Liver (tissue), 8 donors: ENCODE measurements at regions not wholly inside any gene's neighbourhood (a gene's known extent, or its start where the extent isn't known, plus 50 kb on each side); places are given as distances from the start of the nearest gene placed in this dataset.

Source experiments
- DNase-seq: peaks from one replicate; pipeline ENCODE4 v3.0.0-alpha.2; 2017; ENCODE audit warnings: low spot score
- H3K27ac ChIP-seq, 2 donors: one replicate each; pipeline ENCODE4 v1.7.0; 2013; ENCODE audit warnings: inconsistent platforms in 2 of 2, low read length in 2 of 2, control low read depth in 1 of 2, low read depth in 1 of 2, mild to moderate bottlenecking in 1 of 2
- H3K27me3 ChIP-seq, 4 donors: one replicate each; pipeline versions ENCODE4 v1.6.1 to v1.7.0; 2013; ENCODE audit warnings: low read length in 3 of 4, inconsistent platforms in 1 of 4, mild to moderate bottlenecking in 1 of 4, moderate library complexity in 1 of 4; ENCODE audit not compliant: control insufficient read depth in 4 of 4, insufficient read depth in 4 of 4
- H3K36me3 ChIP-seq, 4 donors: one replicate each; pipeline versions ENCODE4 v1.6.1 to v1.7.0; 2013; ENCODE audit warnings: low read length in 3 of 4, mild to moderate bottlenecking in 3 of 4, low read depth in 1 of 4, moderate library complexity in 1 of 4; ENCODE audit not compliant: control insufficient read depth in 4 of 4, insufficient read depth in 3 of 4
- H3K4me1 ChIP-seq, 4 donors: one replicate each; pipeline versions ENCODE4 v1.6.1 to v1.7.0; 2013; ENCODE audit warnings: low read length in 3 of 4, mild to moderate bottlenecking in 3 of 4, moderate library complexity in 1 of 4; ENCODE audit not compliant: control insufficient read depth in 4 of 4, insufficient read depth in 4 of 4
- H3K4me3 ChIP-seq, 3 donors: one replicate each; pipeline versions ENCODE4 v1.6.1 to v1.7.0; 2013; ENCODE audit warnings: low read length in 3 of 3, control low read depth in 1 of 3, low read depth in 1 of 3, mild to moderate bottlenecking in 1 of 3
- H3K9ac ChIP-seq, 2 donors: one replicate each; pipeline ENCODE4 v1.7.0; 2013; ENCODE audit warnings: low read length in 2 of 2, mild to moderate bottlenecking in 2 of 2, moderate library complexity in 2 of 2, control low read depth in 1 of 2, low read depth in 1 of 2
- H3K9me3 ChIP-seq, 4 donors: one replicate each; pipeline versions ENCODE4 v1.6.1 to v1.7.0; 2013; ENCODE audit warnings: low read length in 3 of 4; ENCODE audit not compliant: control insufficient read depth in 4 of 4
- ATF3 ChIP-seq: IDR thresholded peaks from 2 replicates; pipeline ENCODE4 v1.6.1; 2016; ENCODE audit warnings: antibody characterized with exemption
- CTCF ChIP-seq: fragments of 150-350 bp; IDR thresholded peaks from 2 replicates; pipeline ENCODE4 v1.5.1; 2017; ENCODE audit warnings: improper control_type of control experiment, low read depth, low read length; ENCODE audit not compliant: missing input control
- EGR1 ChIP-seq, 2 donors: IDR thresholded peaks; 2 replicates each; pipeline ENCODE4 v1.6.1; 2016 to 2018; ENCODE audit warnings: antibody characterized with exemption in 2 of 2, low read depth in 2 of 2
- FOXA1 ChIP-seq: IDR thresholded peaks from 2 replicates; pipeline ENCODE4 v1.6.1; 2016; ENCODE audit warnings: antibody characterized with exemption
- HNF4A ChIP-seq, 2 donors: conservative IDR thresholded peaks; 2 replicates each; pipeline ENCODE4 v1.6.1; 2016; ENCODE audit warnings: antibody characterized with exemption in 2 of 2, mild to moderate bottlenecking in 2 of 2
- MAX ChIP-seq: IDR thresholded peaks from 2 replicates; pipeline ENCODE4 v1.6.1; 2016; ENCODE audit warnings: antibody characterized with exemption
- NR2F2 ChIP-seq: IDR thresholded peaks from 2 replicates; pipeline ENCODE4 v1.6.1; 2016; ENCODE audit warnings: antibody characterized with exemption
- REST ChIP-seq: IDR thresholded peaks from 2 replicates; pipeline ENCODE4 v1.6.1; 2016; ENCODE audit warnings: antibody characterized with exemption, mild to moderate bottlenecking
- RXRA ChIP-seq, 2 donors: IDR thresholded peaks; 2 replicates each; pipeline ENCODE4 v1.6.1; 2017 to 2018; ENCODE audit warnings: antibody characterized with exemption in 2 of 2, mild to moderate bottlenecking in 1 of 2
- TAF1 ChIP-seq: conservative IDR thresholded peaks from 2 replicates; pipeline ENCODE4 v1.6.1; 2016; ENCODE audit warnings: antibody characterized with exemption, mild to moderate bottlenecking
- YY1 ChIP-seq: IDR thresholded peaks from 2 replicates; pipeline ENCODE4 v1.6.1; 2016; ENCODE audit warnings: antibody characterized with exemption, mild to moderate bottlenecking
- ZBTB33 ChIP-seq: IDR thresholded peaks from 2 replicates; pipeline ENCODE4 v1.6.1; 2016; ENCODE audit warnings: antibody characterized with exemption
- whole genome bisulfite sequencing: extraction: QIAGEN DNeasy Blood & Tissue Kit; methylation state at CpG from one replicate; pipeline ENCODE4 v1.1.7; 2013; 5-methylcytosine and 5-hydroxymethylcytosine counted together
- donor health status: healthy.
- donor health status: healthy.
- donor health status: healthy.
- donor health status: healthy.
- donor health status: healthy.

GRCh38 chr5:89673019-89673418 lies 736.5 kb downstream of the CETN3 start:
- Histone ChIP-seq H3K27ac (no peak overlapping the region), H3K9ac (no peak overlapping the region), H3K27me3 (no peaks in the 10 kb centered on the region), H3K9me3 (no peaks in the 10 kb centered on the region), H3K4me3 (no peak overlapping the region), H3K36me3 (no peaks in the 10 kb centered on the region), H3K4me1 (no peaks in the 10 kb centered on the region)
- no peak for DNase-seq
- WGBS, result 92% methylated on average over 1 of the region's 1 CpG
- TF ChIP-seq MAX, result no peak
- TF ChIP-seq NR2F2, result no peak
- TF ChIP-seq HNF4A (conservative IDR thresholded peaks at IDR 0.05), result no peak
- TF ChIP-seq REST, result no peak
- no peak for TF ChIP-seq EGR1 (IDR thresholded peaks at IDR 0.05; ENCODE audit: low read depth in 2 of 2)
- no peak for TF ChIP-seq TAF1
- no peak for TF ChIP-seq YY1
- TF ChIP-seq RXRA (IDR thresholded peaks at IDR 0.05), result no peak

- TF ChIP-seq HNF4A (conservative IDR thresholded peaks at IDR 0.05) (no peak), EGR1 (IDR thresholded peaks at IDR 0.05; ENCODE audit: low read depth in 2 of 2) (no peak), FOXA1 (no peak), ZBTB33 (no peak), ATF3 (no peak), CTCF (no peak)
- Histone ChIP-seq H3K4me1 (no peaks in the 10 kb centered on the region), H3K27me3 (no peaks in the 10 kb centered on the region), H3K4me3 (no peak overlapping the region), H3K36me3 (no peaks in the 10 kb centered on the region), H3K9me3 (peaks cover 0 to 6% (median 0%) of the 10 kb centered on the region in 4 donors), H3K9ac (no peak overlapping the region), H3K27ac (no peak overlapping the region)
- DNase-seq, result no peak
- 81% methylated on average over 3 of the region's 3 CpGs for WGBS
Measured at GRCh38 chr5:89668821-89669220, 740.7 kb downstream of the CETN3 start.
